GM18520 (cell line): ENCODE measurements at regions not wholly inside any gene's neighbourhood (a gene's known extent, or its start where the extent isn't known, plus 50 kb on each side); places are given as distances from the start of the nearest gene placed in this dataset.

Experiments used
- ATAC-seq: cut with Tn5 transposase; IDR thresholded peaks from one replicate; pipeline ENCODE4 v1.9.1; 2021; ENCODE audit not compliant: unreplicated experiment

- no peak for ATAC-seq
Measured at GRCh38 chr20:51220293-51220706, 197.4 kb upstream of the KCNG1 start.

GRCh38 chr20:51219544-51219943 lies 196.6 kb upstream of the KCNG1 start:
- no peak for ATAC-seq

GRCh38 chr20:51218603-51219002 lies 195.7 kb upstream of the KCNG1 start:
- no peak for ATAC-seq

DNA sequence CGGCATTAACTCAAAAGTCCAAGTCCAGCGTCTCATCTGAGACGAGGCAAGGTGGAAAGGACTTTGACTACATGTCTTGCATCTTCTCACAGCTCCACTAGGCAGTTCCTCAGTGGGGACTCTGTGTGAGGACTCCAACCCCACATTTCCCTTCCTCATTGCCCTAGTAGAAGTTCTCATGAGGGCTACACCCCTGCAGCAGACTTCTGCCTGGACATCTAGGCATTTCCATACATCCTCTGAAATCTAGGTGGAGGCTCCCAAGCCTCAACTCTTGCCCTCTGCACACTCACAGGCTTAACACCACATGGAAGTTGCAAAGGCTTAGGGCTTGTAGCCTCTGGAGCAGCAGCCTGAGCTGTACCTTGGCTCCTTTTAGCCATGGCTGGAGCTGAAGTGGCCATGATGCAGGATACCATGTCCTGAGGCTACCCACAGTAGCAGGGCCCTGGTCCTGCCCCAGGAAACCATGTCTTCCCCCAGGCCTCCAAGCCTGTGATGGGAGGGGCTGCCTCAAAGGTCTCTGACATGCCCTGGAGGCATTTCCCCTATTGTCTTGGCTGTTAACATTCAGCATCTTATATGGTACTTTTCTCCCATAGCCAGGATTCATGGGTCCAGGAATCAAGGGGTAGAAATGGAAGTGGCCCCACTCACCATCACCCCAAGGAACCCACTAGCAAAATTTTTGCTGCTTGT lies 194.6 kb upstream of the KCNG1 start:
- ATAC-seq = no peak

DNA sequence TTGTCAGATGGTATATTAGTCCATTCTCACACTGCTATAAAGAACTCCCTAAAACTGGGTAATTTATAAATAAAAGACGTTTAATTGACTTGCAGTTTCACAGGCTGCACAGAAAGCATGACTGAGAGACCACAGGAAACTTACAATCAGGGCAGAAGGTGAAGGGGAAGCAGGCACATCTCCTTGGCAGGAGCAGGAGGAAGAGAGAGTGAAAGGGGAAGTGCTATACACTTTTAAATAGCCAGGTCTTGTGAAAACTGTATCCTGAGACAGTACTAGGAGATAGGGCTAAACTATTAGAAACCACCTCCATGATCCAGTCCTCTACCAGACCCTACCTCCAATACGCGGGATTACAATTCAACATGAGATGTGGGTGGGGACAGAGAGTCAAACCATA lies 193.9 kb upstream of the KCNG1 start:
- ATAC-seq = no peak

- no peak for ATAC-seq
Measured at GRCh38 chr20:51212816-51213215, 189.9 kb upstream of the KCNG1 start.

GRCh38 chr20:51211191-51211590 lies 188.3 kb upstream of the KCNG1 start:
- no peak for ATAC-seq

- no peak for ATAC-seq
Measured at GRCh38 chr20:51210084-51210483, 187.2 kb upstream of the KCNG1 start.

- no peak for ATAC-seq
Measured at GRCh38 chr20:51208162-51208561, 185.3 kb upstream of the KCNG1 start.

- no peak for ATAC-seq
Measured at GRCh38 chr20:51206032-51206662, 183.2 kb upstream of the KCNG1 start.

- ATAC-seq = no peak
Measured at GRCh38 chr20:51204794-51205193, 181.9 kb upstream of the KCNG1 start.

DNA sequence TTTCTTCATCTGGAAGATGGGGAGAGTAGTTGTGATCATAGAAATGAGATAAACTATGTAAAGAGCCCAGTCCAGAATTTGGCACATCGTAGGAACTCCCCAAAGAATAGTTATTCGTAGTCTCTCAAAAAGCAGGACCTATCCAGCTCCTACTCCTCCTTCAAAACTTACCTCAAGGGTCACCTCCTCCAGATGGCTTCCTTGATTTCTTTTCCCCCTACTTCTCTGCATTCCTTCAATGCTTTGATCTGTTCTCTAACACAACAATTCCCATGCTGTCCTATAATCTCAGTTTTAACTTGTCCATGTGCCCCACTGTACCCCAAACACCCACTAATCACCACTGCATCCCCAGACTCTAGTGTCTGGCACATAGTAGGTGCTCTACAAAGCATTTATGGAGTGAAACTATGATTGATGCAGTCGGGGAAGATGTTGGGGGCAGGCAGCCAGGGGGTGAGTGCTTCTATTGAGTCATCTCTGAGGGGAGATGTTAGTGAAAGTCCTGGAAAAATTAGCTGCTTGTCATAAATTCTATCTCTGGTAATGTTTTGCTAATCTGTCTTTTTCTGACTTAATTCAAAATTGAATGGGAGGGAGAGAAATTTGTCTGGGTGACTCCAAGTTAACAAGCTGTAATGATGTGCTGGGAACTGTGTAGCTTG lies 181.3 kb upstream of the KCNG1 start:
- ATAC-seq = no peak

GRCh38 chr20:51202304-51202703 lies 179.4 kb upstream of the KCNG1 start:
- no peak for ATAC-seq

DNA sequence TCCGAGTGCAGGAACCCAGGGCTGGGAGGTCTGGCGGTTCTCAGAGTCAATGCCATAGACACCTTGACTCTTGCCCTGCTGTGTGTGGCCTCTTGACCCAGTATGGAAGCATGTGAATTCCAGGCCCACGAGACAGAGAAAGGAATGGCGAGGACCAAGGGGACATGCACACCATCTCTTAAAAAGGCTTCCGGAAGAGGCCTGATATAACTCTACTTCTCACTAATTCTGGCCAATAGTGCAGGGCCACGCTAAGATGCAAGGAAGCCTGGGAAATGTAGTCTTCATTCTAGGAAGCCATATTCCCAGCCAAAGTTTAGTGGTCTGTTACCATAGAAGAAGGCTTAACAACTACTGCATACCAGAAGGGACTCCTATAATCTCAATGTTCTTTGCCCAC lies 177.0 kb upstream of the KCNG1 start:
- no peak for ATAC-seq

DNA sequence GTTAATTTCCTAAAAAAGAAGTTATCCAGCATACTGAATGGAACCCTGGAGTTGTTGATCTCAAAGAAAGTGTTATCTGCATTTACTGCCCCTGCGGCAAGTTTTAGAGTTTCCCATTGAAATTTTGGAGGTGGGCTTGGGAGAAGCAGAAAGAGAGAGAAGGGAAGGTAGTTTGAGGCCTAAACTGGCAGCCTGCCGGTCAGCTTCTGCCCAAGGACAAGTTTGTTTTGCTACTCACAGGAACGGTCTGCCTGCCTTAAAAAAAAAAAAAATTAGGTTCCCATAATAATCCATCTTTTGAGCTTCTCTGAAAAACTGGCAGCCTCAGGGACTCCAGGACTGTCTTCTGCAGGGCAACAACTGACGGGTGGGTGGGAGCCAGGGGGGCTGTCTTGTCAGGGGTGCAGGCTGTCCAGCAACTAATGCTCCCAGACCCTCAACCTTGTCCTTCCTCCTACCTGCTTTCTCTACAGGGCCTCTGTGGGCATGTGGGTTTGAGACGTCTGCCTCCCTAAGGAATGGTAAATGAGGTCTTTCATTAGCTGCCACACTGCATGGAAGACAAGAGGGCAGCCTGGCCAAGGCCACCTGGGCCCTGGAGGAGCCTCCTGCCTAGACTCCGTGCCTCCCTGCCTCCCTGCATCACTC lies 176.1 kb upstream of the KCNG1 start:
- ATAC-seq = no peak

- ATAC-seq = no peak
Measured at GRCh38 chr20:51198238-51198637, 175.3 kb upstream of the KCNG1 start.

DNA sequence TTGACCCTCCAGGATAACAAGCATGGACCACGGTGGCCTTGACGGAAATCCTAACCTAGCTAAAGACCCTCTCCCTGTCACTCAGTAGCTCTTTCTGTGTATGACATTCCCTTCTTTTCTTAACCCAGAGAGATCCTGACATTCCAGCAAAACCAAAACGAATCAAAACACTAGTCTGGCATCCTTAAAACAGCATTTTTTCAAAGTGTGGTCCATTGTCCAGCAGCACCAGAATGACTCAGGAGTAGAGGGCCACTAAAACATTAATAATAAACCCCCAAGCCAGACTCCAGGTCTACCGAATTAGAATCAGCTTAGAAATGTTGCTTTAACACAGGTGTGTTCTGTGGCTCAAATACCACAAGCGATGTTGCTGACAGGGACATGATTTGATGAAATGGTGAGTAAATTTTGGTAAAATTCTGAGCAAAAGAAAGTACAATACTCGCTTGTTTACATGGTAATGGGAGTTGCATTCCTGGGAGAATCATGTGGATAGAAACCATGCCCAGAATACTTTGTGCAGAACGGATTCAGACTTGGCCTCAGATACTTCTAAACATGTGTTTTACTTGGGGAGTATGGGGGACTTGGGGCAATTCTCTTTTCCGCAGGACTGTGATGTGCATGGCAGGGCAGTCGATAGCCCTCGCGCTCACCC lies 174.2 kb upstream of the KCNG1 start:
- no peak for ATAC-seq

DNA sequence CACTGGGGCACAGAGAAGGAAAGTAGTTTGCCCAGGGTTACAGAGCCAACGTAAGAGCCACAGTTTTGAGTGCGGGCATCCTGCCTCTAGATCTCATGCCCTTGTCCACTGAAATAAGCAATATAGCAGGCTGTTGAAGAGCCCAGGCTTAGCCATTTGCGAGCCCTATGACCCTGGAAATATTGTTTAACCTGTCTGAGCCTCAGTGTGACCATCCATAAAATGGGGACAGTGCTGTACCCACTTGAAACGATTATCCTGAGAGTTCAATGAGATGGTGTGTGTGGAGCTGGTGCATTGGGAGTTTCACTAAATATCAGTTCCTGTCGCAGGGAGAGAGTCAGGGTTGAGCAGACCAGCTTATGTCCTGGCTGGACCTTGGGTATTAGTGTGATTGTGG lies 173.1 kb upstream of the KCNG1 start:
- ATAC-seq = no peak

- no peak for ATAC-seq
Measured at GRCh38 chr20:51195419-51195901, 172.6 kb upstream of the KCNG1 start.

DNA sequence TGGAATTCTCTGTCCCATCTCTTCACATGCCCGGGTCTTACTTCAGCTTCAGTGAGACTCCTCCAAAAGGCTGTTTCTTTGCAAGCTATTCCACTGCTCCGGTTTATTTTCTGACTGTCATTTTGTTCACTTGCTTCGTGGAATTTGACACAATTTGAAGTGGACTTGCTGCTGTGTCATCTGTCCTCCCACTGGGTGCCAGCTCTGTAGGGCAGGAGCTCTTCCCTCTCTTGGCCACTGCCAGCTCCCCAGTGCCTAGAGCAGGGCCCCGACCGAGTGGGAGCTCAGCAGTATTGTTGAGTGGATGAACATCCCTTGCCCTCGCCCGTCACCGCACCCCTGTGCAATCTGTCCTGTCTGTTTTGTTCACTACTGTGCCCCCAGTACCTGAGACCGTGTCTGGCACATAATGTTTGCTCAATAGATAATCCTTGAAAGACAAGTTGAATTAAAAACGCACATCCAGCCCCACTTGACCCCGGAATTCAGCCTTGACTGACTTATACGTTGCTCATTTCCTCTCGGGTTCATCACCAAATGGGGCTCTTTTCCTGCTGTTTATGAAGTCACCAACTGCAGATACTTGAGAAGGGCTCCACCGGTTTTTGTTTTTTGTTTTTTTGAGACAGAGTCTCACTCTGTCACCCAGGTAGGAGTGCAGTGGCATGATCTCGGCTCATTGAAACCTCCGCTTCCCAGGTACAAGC lies 170.3 kb upstream of the KCNG1 start:
- ATAC-seq = no peak

- ATAC-seq = no peak
Measured at GRCh38 chr20:51190783-51191180, 167.9 kb upstream of the KCNG1 start.
